ENCODE measurements at regions not wholly inside any gene's neighbourhood (a gene's known extent, or its start where the extent isn't known, plus 50 kb on each side); places are given as distances from the start of the nearest gene placed in this dataset.
"Not testable (repeated sequence)": the region's sequence is repeated elsewhere in the genome, so short reads cannot be mapped to it uniquely, and the experiment has no call there.

DNA sequence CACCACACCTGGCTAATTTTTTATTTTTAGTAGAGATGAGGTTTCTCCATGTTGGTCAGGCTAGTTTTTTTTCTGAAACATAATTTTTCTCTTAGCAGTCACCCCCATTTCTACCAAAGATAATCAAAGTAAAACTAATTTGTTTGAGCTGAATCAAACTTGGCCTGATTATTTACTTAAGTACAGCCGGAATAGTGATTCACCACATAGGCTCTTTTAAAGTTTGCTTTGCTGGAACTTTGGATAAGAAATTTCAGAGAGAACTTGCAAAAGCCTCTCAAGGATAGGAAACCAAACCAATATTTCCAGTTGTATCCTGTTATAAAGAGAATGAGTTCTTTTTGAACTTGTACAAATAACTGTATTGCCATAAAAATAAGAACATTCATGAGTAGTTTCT lies 105.0 kb upstream of the SYNCRIP start:
- Histone ChIP-seq H3K27me3 (ENCODE audit: control insufficient read depth in 3 of 3, insufficient read depth in 3 of 3, low read length in 3 of 3) (no peaks in the 10 kb centered on the region), H3K36me3 (ENCODE audit: control insufficient read depth in 3 of 3, insufficient read depth in 3 of 3, low read length in 3 of 3) (no peaks in the 10 kb centered on the region), H3K27ac (ENCODE audit: low read depth, low read length) (no peak overlapping the region), H3K4me1 (ENCODE audit: control insufficient read depth in 3 of 3, insufficient read depth in 3 of 3, low read length in 3 of 3) (no peaks in the 10 kb centered on the region), H3K9ac (ENCODE audit: low read depth in 1 of 3, low read length in 3 of 3) (no peak overlapping the region), H3K4me3 (ENCODE audit: low read length in 3 of 3) (no peak overlapping the region), H3K9me3 (ENCODE audit: control insufficient read depth in 3 of 3, low read length in 3 of 3) (no peaks in the 10 kb centered on the region)

DNA sequence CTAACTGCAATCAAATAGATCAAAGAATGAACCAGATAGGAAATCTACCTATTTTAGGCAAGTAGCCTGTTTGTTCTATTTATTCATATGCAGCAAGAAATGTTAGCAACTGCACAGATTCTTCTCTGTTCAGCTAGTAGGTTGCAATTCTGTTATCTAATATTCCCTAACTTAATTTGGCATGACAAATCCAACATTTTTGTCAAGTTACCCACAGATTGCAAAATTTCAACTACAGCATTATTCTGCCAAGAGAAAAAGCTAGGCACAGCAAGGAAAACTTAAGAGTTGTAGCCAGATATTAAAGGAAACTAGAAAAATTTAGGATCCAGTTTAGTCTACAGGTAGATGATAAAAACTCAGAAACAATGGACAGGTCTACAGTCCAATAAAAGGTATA lies 104.4 kb upstream of the SYNCRIP start:
- Histone ChIP-seq H3K4me1 (ENCODE audit: control insufficient read depth in 3 of 3, insufficient read depth in 3 of 3, low read length in 3 of 3) (no peaks in the 10 kb centered on the region), H3K36me3 (ENCODE audit: control insufficient read depth in 3 of 3, insufficient read depth in 3 of 3, low read length in 3 of 3) (no peaks in the 10 kb centered on the region), H3K27me3 (ENCODE audit: control insufficient read depth in 3 of 3, insufficient read depth in 3 of 3, low read length in 3 of 3) (no peaks in the 10 kb centered on the region), H3K4me3 (ENCODE audit: low read length in 3 of 3) (no peak overlapping the region), H3K9me3 (ENCODE audit: control insufficient read depth in 3 of 3, low read length in 3 of 3) (no peaks in the 10 kb centered on the region), H3K27ac (ENCODE audit: low read depth, low read length) (no peak overlapping the region), H3K9ac (ENCODE audit: low read depth in 1 of 3, low read length in 3 of 3) (no peak overlapping the region)

- no peak overlapping the region for H3K9ac ChIP-seq (ENCODE audit: low read depth in 1 of 3, low read length in 3 of 3)
- H3K4me1 ChIP-seq (ENCODE audit: control insufficient read depth in 3 of 3, insufficient read depth in 3 of 3, low read length in 3 of 3) = no peaks in the 10 kb centered on the region
- no peak overlapping the region for H3K27ac ChIP-seq (ENCODE audit: low read depth, low read length)
- no peaks in the 10 kb centered on the region for H3K9me3 ChIP-seq (ENCODE audit: control insufficient read depth in 3 of 3, low read length in 3 of 3)
- no peaks in the 10 kb centered on the region for H3K27me3 ChIP-seq (ENCODE audit: control insufficient read depth in 3 of 3, insufficient read depth in 3 of 3, low read length in 3 of 3)
- no peaks in the 10 kb centered on the region for H3K36me3 ChIP-seq (ENCODE audit: control insufficient read depth in 3 of 3, insufficient read depth in 3 of 3, low read length in 3 of 3)
- H3K4me3 ChIP-seq (ENCODE audit: low read length in 3 of 3) = no peak overlapping the region
Measured at GRCh38 chr6:85744433-85744970, 101.8 kb upstream of the SYNCRIP start.

DNA sequence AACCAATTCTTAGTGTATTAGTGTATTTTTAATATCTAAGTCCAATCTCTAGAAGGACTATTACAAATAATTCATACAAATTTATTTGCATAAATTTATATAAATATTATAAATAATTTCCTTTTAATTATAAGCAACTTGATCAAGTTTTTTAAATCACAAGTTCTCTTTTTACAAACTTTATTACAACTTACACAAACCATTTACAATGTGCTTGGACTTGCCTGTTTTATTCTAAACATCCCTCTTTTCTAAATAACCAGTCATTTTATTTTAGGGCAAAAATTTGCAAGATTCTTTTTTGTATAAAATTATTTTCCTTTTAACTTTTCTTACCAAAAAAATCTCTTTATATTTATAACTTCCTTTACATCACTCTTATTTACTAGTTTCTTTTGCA lies 83.5 kb upstream of the SYNCRIP start:
- H3K4me3 ChIP-seq (ENCODE audit: low read length in 3 of 3) = no peak overlapping the region
- no peaks in the 10 kb centered on the region for H3K27me3 ChIP-seq (ENCODE audit: control insufficient read depth in 3 of 3, insufficient read depth in 3 of 3, low read length in 3 of 3)
- H3K4me1 ChIP-seq (ENCODE audit: control insufficient read depth in 3 of 3, insufficient read depth in 3 of 3, low read length in 3 of 3) = no peaks in the 10 kb centered on the region
- no peak overlapping the region for H3K27ac ChIP-seq (ENCODE audit: low read depth, low read length)
- no peak overlapping the region for H3K9ac ChIP-seq (ENCODE audit: low read depth in 1 of 3, low read length in 3 of 3)
- no peaks in the 10 kb centered on the region for H3K9me3 ChIP-seq (ENCODE audit: control insufficient read depth in 3 of 3, low read length in 3 of 3)
- no peaks in the 10 kb centered on the region for H3K36me3 ChIP-seq (ENCODE audit: control insufficient read depth in 3 of 3, insufficient read depth in 3 of 3, low read length in 3 of 3)

GRCh38 chr6:85715797-85716196 lies 73.1 kb upstream of the SYNCRIP start:
- Histone ChIP-seq H3K9ac (ENCODE audit: low read depth in 1 of 3, low read length in 3 of 3) (no peak overlapping the region), H3K36me3 (ENCODE audit: control insufficient read depth in 3 of 3, insufficient read depth in 3 of 3, low read length in 3 of 3) (no peaks in the 10 kb centered on the region), H3K27me3 (ENCODE audit: control insufficient read depth in 3 of 3, insufficient read depth in 3 of 3, low read length in 3 of 3) (no peaks in the 10 kb centered on the region), H3K27ac (ENCODE audit: low read depth, low read length) (no peak overlapping the region), H3K4me3 (ENCODE audit: low read length in 3 of 3) (no peak overlapping the region), H3K9me3 (ENCODE audit: control insufficient read depth in 3 of 3, low read length in 3 of 3) (no peaks in the 10 kb centered on the region), H3K4me1 (ENCODE audit: control insufficient read depth in 3 of 3, insufficient read depth in 3 of 3, low read length in 3 of 3) (peaks cover 2 to 6% (median 3%) of the 10 kb centered on the region in 3 donors)

DNA sequence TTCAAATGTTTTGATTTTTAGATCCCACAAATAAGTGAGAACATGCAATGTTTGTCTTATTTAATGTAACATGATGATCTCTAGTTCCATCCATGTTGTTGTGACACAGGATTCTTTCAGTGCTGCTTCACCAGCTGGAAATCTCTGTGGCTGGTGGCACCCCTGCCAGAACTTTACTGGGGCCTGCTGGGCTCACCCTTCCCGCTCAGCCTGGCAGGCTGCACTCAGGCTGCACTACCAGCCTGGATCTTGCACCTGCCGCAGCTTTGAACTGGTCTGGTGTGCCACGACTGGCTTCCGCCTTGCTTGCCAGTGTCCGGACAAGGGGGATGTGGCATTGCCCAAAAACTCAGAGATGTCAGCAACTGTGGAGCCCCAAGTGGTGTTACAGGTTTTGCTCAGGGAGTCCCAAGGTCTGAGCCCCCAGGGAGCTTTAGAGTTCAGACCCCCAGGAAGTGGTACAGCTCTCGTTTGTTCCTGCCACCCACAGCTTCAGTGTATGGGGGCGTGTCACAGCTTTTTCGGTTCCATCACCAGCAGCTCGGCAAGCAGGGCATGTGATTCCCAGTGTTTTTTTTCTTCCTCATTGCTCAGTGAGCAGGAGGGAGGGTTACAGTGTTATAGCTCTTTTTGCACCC lies 72.3 kb upstream of the SYNCRIP start:
- Histone ChIP-seq H3K9ac (ENCODE audit: low read depth in 1 of 3, low read length in 3 of 3) (peak overlapping the region in 2 of 3 donors; percentile 20 to 54), H3K9me3 (ENCODE audit: control insufficient read depth in 3 of 3, low read length in 3 of 3) (no peaks in the 10 kb centered on the region), H3K27ac (ENCODE audit: low read depth, low read length) (peak overlapping the region; percentile 54), H3K4me3 (ENCODE audit: low read length in 3 of 3) (peak overlapping the region in 1 of 3 donors; percentile 49), H3K27me3 (ENCODE audit: control insufficient read depth in 3 of 3, insufficient read depth in 3 of 3, low read length in 3 of 3) (no peaks in the 10 kb centered on the region), H3K36me3 (ENCODE audit: control insufficient read depth in 3 of 3, insufficient read depth in 3 of 3, low read length in 3 of 3) (no peaks in the 10 kb centered on the region), H3K4me1 (ENCODE audit: control insufficient read depth in 3 of 3, insufficient read depth in 3 of 3, low read length in 3 of 3) (peaks cover 2 to 6% (median 3%) of the 10 kb centered on the region in 3 donors)

- Histone ChIP-seq H3K4me1 (ENCODE audit: control insufficient read depth in 3 of 3, insufficient read depth in 3 of 3, low read length in 3 of 3) (peaks cover 2 to 6% (median 3%) of the 10 kb centered on the region in 3 donors), H3K27me3 (ENCODE audit: control insufficient read depth in 3 of 3, insufficient read depth in 3 of 3, low read length in 3 of 3) (no peaks in the 10 kb centered on the region), H3K36me3 (ENCODE audit: control insufficient read depth in 3 of 3, insufficient read depth in 3 of 3, low read length in 3 of 3) (no peaks in the 10 kb centered on the region), H3K4me3 (ENCODE audit: low read length in 3 of 3) (no peak overlapping the region), H3K9me3 (ENCODE audit: control insufficient read depth in 3 of 3, low read length in 3 of 3) (no peaks in the 10 kb centered on the region), H3K27ac (ENCODE audit: low read depth, low read length) (no peak overlapping the region), H3K9ac (ENCODE audit: low read depth in 1 of 3, low read length in 3 of 3) (no peak overlapping the region)
Measured at GRCh38 chr6:85712346-85712745, 69.7 kb upstream of the SYNCRIP start.

DNA sequence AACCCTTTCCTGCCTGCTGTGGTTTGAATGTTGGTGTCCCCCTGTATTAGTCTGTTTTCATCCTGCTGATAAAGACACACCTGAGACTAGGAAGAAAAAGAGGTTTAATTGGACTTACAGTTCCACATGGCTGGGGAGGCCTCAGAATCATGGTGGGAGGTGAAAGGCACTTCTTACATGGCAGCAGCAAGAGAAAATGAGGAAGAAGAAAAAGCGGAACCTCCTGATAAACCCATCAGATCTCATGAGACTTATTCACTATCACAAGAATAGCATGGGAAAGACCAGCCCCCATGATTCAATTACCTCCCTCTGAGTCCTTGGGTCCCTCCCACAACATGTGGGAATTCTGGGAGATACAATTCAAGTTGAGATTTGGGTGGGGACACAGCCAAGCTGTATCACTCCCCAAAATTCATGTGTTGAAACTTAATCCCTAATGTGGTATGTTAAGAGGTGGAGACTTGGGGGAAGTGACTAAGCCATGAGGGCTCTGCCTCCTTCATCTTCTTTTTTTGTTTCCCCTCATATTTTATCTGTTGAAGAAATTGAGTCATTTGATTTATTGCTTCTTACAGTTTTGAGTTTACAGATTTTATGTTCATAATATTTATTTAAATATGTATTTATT lies 64.9 kb upstream of the SYNCRIP start:
- not testable (repeated sequence) for H3K4me1 ChIP-seq (ENCODE audit: control insufficient read depth in 3 of 3, insufficient read depth in 3 of 3, low read length in 3 of 3); H3K4me3 ChIP-seq (ENCODE audit: low read length in 3 of 3); H3K27me3 ChIP-seq (ENCODE audit: control insufficient read depth in 3 of 3, insufficient read depth in 3 of 3, low read length in 3 of 3); H3K36me3 ChIP-seq (ENCODE audit: control insufficient read depth in 3 of 3, insufficient read depth in 3 of 3, low read length in 3 of 3); H3K9me3 ChIP-seq (ENCODE audit: control insufficient read depth in 3 of 3, low read length in 3 of 3); H3K9ac ChIP-seq (ENCODE audit: low read depth in 1 of 3, low read length in 3 of 3); H3K27ac ChIP-seq (ENCODE audit: low read depth, low read length)

GRCh38 chr6:85706272-85706671 lies 63.6 kb upstream of the SYNCRIP start:
- no peak overlapping the region for H3K4me3 ChIP-seq (ENCODE audit: low read length in 3 of 3)
- H3K27ac ChIP-seq (ENCODE audit: low read depth, low read length) = no peak overlapping the region
- H3K36me3 ChIP-seq (ENCODE audit: control insufficient read depth in 3 of 3, insufficient read depth in 3 of 3, low read length in 3 of 3) = no peaks in the 10 kb centered on the region
- H3K4me1 ChIP-seq (ENCODE audit: control insufficient read depth in 3 of 3, insufficient read depth in 3 of 3, low read length in 3 of 3) = no peaks in the 10 kb centered on the region
- H3K9ac ChIP-seq (ENCODE audit: low read depth in 1 of 3, low read length in 3 of 3) = no peak overlapping the region
- H3K9me3 ChIP-seq (ENCODE audit: control insufficient read depth in 3 of 3, low read length in 3 of 3) = no peaks in the 10 kb centered on the region
- no peaks in the 10 kb centered on the region for H3K27me3 ChIP-seq (ENCODE audit: control insufficient read depth in 3 of 3, insufficient read depth in 3 of 3, low read length in 3 of 3)

- Histone ChIP-seq H3K9me3 (ENCODE audit: control insufficient read depth in 3 of 3, low read length in 3 of 3) (no peaks in the 10 kb centered on the region), H3K4me3 (ENCODE audit: low read length in 3 of 3) (no peak overlapping the region), H3K36me3 (ENCODE audit: control insufficient read depth in 3 of 3, insufficient read depth in 3 of 3, low read length in 3 of 3) (no peaks in the 10 kb centered on the region), H3K9ac (ENCODE audit: low read depth in 1 of 3, low read length in 3 of 3) (no peak overlapping the region), H3K27me3 (ENCODE audit: control insufficient read depth in 3 of 3, insufficient read depth in 3 of 3, low read length in 3 of 3) (no peaks in the 10 kb centered on the region), H3K27ac (ENCODE audit: low read depth, low read length) (no peak overlapping the region), H3K4me1 (ENCODE audit: control insufficient read depth in 3 of 3, insufficient read depth in 3 of 3, low read length in 3 of 3) (no peaks in the 10 kb centered on the region)
Measured at GRCh38 chr6:85705220-85705619, 62.5 kb upstream of the SYNCRIP start.
